ENCODE measurements at regions not wholly inside any gene's neighbourhood (a gene's known extent, or its start where the extent isn't known, plus 50 kb on each side); places are given as distances from the start of the nearest gene placed in this dataset.
A peak's percentile ranks its signal among the peaks of the same experiment; 100 is the strongest.

DNA sequence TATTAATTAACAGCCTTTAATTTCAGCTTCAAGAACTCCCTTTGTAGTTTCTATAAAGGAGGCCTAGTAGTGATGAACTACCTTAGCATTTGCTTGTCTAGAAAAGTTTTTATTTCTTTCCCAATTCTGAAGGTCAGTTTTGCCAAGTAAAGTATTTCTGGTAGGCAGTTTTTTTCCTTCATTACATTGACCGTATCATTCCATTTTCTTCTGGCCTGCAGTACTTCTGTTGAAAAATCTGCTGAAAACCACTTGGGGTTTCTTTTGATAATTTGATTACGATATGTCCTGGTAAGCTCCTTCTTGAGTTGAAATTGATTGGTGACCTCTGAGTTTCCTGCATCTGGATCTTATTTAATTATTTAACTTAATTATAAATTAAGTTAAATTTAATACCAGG, 691.8 kb downstream of the TSN start:
- DNase-seq = no peak

- DNase-seq = no peak
Observed at GRCh38 chr2:122451040-122451439, 695.6 kb downstream of the TSN start.

DNA sequence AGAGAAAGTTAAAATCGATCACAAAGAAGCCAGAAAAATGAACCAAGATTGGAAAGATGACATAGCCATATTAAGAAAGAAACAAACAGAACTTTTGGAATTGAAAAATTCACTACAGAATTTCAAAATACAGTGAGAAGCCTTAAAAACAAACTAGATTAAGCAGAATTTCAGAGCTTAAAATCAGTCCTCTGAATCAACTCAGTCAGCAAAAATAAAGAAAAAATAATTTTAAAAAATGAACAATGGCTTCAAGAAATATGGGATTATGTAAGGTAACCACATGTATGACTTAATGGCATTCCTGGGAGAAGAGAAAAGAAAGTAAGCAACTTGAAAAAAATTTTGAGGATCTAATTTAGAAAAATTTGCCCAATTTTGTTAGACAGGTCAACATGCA, 696.2 kb downstream of the TSN start:
- no peak for DNase-seq

DNA sequence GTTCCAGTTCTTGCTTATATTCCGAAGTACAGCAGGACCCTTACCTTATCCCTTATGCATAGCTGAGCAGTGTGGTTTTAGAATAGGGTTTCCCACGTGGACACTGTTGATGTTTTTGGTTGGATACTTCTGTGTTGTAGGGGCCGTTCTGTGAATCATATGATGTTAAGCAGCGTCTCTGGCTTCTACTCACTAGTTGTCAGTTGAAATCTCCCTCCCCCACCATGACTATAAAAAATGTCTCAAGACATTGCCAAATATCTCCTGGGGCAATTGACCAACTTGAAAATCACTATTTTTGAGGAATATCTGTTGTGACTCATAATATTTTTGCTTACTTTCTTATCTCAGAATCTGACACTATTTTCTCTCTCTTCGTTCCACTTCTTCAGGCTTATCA, 713.7 kb downstream of the TSN start:
- no peak for DNase-seq

GRCh38 chr2:122471753-122472152, 716.3 kb downstream of the TSN start:
- no peak for DNase-seq

DNA sequence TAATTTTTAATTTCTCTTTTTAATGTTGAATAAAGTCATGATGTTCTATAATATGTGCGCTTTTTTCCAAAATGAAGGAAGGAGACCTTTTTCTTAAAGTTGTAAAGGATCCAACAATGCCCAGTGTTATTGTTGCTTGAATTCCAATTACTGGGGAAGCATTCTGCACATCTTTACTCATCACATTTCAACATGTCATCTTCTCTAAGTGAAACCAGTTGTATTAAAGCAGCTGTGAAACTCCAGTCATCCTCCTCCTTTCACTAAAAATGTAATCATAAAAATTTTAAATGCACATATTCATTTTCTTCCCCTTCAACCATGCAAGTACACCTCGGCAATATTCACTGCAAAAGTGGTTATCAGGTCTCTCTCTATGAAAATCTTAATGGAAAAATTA, 722.7 kb downstream of the TSN start:
- DNase-seq = no peak

DNA sequence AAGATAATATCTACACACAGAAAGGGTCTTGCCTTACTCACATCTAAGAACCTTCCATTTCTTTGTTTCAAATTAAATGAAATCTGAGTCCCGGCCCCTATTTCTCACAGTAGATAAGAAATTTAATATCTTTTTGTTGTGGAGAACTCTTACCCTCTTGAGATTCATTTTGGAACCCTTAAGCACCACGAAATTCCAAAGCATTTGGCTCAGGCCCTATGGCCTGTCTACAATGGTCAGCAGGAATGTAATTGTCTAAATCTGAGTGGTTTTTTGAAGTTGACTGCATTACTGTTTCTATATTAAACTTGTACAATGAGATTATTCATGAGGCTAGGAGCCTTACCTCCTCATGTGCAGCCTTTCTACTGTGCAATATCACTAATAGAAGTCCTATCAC, 723.3 kb downstream of the TSN start:
- DNase-seq = no peak

- DNase-seq = no peak
Observed at GRCh38 chr2:122480501-122481243, 725.2 kb downstream of the TSN start.

GRCh38 chr2:122481244-122481622, 725.8 kb downstream of the TSN start:
- no peak for DNase-seq

DNA sequence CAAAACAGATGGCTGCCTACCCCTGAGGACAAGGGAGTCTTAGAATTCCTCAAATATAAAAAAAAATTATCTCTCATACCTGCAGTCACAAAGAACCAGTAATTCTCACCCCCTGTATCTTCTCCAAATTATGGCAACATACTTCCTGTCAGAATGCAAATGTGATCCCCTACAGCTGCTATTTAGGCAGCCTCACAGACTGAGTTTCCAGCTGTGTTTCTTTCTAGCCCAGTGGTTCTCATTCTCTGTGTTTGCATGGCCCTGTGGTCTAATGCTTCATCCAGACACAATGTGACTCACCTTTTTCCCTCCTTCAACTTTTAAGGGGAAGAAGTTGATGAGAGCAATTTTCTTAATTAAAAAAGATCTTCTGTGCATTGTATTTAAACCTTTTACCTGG, 726.3 kb downstream of the TSN start:
- DNase-seq = no peak

DNA sequence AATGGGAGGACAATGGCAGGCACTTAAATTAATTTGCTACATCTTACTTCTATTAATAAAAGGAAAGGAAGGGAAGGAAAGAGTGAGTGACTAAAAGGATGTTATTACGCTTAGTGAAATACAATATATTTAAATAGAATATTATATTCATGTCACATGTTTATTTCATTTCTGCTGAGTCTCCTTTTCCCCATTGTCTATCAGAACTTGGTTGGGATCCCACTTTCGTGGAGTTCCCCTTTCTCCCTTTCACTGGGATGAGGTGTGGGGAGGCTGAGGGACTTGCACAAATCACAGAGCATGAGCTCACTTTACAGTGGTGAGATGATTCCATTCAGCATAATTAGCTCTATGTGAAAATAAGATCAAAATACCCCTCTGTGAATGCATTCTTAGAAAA, 730.6 kb downstream of the TSN start:
- no peak for DNase-seq

- DNase-seq = no peak
Observed at GRCh38 chr2:122486705-122487415, 731.4 kb downstream of the TSN start.

- no peak for DNase-seq
Observed at GRCh38 chr2:122491011-122491410, 735.6 kb downstream of the TSN start.

DNA sequence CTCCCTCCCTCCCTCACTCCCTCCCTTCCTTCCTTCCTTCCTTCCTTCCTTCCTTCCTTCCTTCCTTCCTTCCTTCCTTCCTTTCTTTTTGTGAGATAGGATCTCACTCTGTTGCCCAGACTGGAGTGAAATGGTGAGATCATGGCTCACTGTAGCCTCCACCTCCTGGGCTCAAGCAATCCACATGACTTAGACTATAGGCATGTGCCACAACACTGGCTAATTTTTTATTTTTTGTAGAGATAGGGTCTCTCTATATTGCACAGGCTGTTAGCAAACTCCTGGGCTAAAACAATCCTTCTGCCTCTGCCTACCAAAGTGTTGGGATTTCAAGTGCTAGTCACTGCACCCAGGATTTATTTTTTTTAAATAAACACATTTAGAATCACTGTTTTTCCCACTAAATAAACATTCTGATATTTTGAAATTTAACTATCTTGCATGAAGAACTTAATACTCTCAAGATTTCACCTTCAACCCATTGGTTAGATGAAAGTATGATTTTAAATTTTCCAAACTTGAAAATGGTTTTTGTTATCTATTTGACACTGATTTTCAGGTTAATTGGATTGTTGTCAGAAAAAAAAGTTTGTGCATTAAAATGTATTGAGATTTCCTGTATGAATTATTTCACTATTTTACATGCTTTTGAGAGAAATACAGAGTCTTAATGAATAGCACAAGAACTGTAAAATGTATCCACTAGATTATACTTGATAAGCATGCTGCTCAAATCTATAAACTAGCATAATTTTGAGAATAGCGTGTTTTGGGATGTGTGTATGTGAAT, 745.1 kb downstream of the TSN start:
- DNase-seq = no peak

GRCh38 chr2:122506620-122507019, 751.2 kb downstream of the TSN start:
- no peak for DNase-seq

DNA sequence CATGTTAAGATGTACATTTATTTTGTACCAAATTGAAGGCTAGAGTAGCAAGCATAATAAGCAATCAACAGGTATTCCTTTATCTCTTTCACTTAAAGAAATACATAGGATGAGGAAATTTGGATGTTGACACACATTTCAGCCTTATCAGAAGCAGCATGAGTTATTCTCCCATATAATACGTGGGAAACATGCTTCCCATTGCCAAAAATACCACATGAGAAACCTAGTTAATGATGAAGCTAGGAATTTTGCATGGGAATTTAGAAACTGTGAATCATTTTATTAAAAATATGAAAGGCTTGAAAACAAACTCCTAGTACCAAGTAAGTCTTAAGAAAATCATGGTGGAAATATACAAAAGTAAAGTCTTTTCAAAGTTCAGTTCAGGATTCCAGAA, 751.8 kb downstream of the TSN start:
- no peak for DNase-seq

DNA sequence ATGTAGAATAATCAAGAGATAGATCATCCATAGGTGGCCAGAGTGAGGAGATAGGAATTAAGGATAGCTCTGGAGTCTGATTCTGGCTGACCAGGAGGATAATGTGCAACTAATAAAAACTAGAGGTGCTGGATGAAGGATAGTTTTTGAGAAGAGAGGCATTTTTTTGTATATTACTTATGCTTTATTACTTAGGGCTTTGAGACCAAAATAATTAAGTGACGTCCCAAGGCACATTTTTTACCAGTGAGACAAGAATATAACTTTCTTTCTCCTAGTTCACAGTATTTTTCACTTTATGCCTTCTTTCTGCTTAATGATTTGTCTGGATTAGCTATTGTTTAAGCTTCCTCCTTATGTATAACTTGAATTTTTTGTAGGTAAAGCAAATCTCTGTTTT, 756.6 kb downstream of the TSN start:
- no peak for DNase-seq

DNA sequence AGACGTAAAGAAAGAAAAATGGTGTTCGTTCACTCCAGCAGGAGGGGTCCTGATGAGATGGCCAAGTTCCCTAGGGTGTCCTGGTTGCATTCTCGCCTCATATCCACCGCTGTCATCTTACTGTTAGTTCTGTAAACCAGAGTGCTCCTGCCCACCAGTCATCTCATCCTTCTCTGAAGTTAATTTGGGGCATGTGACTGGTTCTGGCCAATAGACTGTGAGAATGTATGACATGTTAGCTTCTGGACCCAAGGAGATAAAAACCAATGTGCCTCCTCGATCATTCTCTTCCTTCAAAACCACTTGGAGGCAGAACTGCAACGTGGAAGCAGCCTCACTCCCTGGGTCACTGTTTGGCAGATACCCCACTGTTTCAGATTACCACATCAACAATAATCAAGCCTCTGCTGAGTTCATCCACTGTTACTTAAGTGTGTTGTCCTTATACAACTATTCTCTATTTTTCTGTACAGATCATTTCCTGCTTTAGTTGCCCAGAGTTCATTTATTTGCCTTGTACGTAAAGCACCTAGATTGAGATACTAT, 759.1 kb downstream of the TSN start:
- DNase-seq = no peak

- no peak for DNase-seq
Observed at GRCh38 chr2:122515731-122516290, 760.4 kb downstream of the TSN start.

GRCh38 chr2:122516775-122517174, 761.3 kb downstream of the TSN start:
- DNase-seq = peak; percentile 75

DNA sequence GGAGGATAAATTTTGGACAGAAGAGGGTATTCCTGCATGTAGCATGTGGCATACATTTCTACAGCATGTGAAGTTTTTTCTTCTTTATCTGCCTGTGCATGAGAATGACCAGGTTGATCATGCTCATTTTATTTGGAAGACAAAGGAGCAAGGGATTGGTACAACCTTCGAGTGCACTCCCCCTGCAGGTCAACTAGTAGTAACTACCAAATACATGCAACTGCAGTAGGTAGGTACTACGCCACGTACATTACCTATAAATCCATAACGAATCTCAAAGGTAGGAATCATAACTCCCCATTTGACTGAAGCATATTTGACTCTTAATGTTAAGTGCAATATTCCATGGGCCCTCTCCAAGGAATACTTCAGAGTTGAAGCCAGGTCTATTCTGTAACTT, 763.9 kb downstream of the TSN start:
- no peak for DNase-seq

DNA sequence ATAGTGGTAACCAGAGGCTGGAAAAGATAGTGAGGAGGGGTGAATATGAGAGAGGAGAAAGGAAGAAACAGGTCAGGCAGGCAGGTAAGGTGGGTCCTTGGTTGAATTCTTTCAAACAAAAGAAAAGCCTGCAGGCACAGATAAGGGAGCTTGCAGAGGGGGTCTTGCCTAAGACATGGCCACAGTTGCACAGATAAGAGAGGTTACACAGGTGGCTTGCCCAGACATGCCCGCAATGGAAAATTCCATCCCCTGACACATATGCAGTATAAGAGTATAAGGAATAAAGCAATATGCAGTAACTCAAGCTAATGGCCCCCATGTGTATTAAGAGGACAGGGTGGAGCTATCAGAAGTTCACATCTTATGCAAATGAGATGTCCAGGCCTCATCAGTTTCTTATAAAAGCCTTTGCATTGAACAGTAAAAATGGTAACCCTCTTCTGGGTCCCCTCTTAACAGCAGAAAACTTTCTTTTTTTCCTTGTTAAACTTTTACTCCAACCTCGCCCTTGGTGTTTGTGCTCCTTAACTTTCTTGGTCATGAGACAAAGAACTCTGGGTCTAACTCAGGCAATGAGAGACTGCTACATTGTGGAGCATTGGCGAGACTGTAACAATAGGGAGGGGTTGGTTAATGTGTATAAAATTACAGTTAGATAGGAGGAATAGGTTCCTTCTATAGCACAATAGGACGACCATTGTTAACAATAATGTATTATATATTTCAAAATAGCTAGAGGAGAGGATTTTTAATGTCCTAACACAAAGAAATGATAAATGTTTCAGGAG, 764.6 kb downstream of the TSN start:
- DNase-seq = no peak

DNA sequence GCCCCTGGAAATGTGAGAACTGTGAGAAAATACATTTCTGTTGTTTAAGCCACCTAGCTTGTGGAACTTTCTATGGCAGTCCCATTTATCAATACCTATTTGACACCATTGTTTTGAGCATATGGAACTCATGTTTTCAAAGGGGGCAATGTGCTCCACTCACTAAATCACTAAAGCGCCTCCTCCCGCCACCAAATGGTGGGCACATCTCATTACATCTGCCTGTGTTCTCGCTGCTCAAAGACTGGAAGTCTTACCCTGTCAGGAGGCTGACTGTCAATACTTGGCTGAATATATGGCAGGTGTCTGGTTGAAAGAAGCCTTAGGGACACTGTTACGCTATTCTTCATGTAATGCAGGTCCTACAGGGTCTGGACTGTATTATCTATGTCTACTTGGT, 767.7 kb downstream of the TSN start:
- DNase-seq = no peak

Data from NCI-H1436 (cell line).